ENCODE measurements at regions not wholly inside any gene's neighbourhood (a gene's known extent, or its start where the extent isn't known, plus 50 kb on each side); places are given as distances from the start of the nearest gene placed in this dataset.
A peak's percentile ranks its signal among the peaks of the same experiment; 100 is the strongest.

- Histone ChIP-seq H3K4me1 (no peaks in the 10 kb centered on the region), H3K9me3 (no peaks in the 10 kb centered on the region), H3K27me3 (no peaks in the 10 kb centered on the region), H3K36me3 (replicated peaks in 1 of 2; ENCODE audit: insufficient read depth in 1 of 2, low read depth in 2 of 2) (no peaks in the 10 kb centered on the region), H3K4me3 (no peak overlapping the region), H3K27ac (no peak overlapping the region)
- TF ChIP-seq, protein P1, sequence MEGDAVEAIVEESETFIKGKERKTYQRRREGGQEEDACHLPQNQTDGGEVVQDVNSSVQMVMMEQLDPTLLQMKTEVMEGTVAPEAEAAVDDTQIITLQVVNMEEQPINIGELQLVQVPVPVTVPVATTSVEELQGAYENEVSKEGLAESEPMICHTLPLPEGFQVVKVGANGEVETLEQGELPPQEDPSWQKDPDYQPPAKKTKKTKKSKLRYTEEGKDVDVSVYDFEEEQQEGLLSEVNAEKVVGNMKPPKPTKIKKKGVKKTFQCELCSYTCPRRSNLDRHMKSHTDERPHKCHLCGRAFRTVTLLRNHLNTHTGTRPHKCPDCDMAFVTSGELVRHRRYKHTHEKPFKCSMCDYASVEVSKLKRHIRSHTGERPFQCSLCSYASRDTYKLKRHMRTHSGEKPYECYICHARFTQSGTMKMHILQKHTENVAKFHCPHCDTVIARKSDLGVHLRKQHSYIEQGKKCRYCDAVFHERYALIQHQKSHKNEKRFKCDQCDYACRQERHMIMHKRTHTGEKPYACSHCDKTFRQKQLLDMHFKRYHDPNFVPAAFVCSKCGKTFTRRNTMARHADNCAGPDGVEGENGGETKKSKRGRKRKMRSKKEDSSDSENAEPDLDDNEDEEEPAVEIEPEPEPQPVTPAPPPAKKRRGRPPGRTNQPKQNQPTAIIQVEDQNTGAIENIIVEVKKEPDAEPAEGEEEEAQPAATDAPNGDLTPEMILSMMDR (IDR thresholded peaks at IDR 0.05): no peak
- TF ChIP-seq POLR2A (IDR thresholded peaks at IDR 0.05): no peak
- ATAC-seq: no peak
- no peak for DNase-seq
- WGBS, 2 donors: 42 to 53% methylated on average over 1 of the region's 1 CpG
- intact Hi-C loops (cut with DNase I): no loop called here
Measured at GRCh38 chr15:87631093-87631492, 625.4 kb downstream of the NTRK3 start.

DNA sequence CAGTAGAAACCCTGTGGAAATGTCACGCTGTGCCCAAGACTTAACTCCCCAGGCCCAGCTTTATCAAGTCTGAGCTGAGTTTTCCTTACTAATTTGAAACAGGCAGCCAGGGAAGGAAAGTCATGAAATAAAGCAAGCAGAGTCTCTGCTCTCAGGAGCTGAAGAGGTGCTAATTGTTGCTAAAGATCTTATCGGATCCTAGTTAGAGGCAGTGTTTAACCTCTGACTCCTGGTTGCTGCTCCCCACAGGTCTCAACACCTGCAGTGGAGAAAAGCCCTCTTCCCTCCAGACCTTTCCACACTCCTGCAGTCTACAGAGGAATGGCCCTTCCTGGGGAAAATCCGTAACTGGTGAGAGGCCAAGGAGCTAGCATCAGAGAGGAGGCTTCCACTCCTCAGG, 628.2 kb downstream of the NTRK3 start:
- intact Hi-C loops (cut with DNase I): no loop called here
- Histone ChIP-seq H3K4me3 (no peak overlapping the region), H3K9me3 (no peaks in the 10 kb centered on the region), H3K27ac (no peak overlapping the region), H3K36me3 (replicated peaks in 1 of 2; ENCODE audit: insufficient read depth in 1 of 2, low read depth in 2 of 2) (no peaks in the 10 kb centered on the region), H3K27me3 (no peaks in the 10 kb centered on the region), H3K4me1 (no peaks in the 10 kb centered on the region)
- DNase-seq (no peak), ATAC-seq (no peak)
- TF ChIP-seq, protein P1 (IDR thresholded peaks at IDR 0.05): no peak
- TF ChIP-seq POLR2A (IDR thresholded peaks at IDR 0.05): no peak
- 28 to 30% methylated on average over 3 of the region's 3 CpGs for WGBS, 2 donors

DNA sequence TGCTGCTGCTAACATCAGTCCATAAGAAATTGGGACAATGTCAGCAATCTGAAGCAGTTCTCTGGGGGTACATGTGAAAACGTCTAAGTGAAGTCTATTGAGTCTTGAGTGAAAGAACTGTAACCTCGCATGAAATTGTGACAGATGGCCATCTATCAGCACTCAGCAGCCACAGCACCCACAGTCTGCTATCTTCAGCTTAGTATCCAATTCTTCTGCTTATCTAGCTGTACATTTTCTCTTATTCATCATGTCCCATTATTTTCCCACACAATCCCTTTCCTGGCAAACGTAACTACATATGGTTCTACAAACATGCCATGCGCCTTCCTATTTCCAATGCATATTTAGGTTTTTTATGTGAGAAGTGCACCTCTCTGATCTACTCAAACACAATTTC, 629.7 kb downstream of the NTRK3 start:
- TF ChIP-seq, protein P1 (IDR thresholded peaks at IDR 0.05): no peak
- no peak for TF ChIP-seq POLR2A (IDR thresholded peaks at IDR 0.05)
- ATAC-seq (no peak), DNase-seq (no peak)
- Histone ChIP-seq H3K27ac (no peak overlapping the region), H3K4me1 (no peaks in the 10 kb centered on the region), H3K36me3 (replicated peaks in 1 of 2; ENCODE audit: insufficient read depth in 1 of 2, low read depth in 2 of 2) (no peaks in the 10 kb centered on the region), H3K4me3 (no peak overlapping the region), H3K9me3 (no peaks in the 10 kb centered on the region), H3K27me3 (no peaks in the 10 kb centered on the region)
- 49 to 56% methylated on average over 4 of the region's 4 CpGs for WGBS, 2 donors
- intact Hi-C loops (cut with DNase I): no loop called here

DNA sequence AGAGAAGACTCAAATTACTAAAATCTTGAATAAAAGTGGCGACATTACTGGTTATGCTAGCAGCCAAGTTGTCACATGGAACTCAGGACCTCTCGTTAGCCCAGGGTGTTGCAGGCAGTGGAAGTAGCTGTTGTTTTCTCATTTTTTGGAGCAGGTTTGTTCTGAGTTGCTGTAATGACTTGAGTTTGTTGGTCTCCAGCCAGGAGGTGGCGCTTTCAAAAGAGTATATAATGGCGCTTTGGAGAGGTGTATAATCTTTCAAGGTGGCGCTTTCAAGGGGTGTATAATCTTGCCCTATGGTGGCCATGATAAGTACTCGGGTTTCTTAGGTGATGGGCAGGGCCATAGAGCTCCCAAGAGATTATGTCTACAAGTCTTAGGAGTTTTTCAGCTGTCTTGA, 632.7 kb downstream of the NTRK3 start:
- WGBS, 2 donors: 38 to 40% methylated on average over 6 of the region's 6 CpGs
- intact Hi-C loops (cut with DNase I): no loop called here
- TF ChIP-seq, protein P1 (IDR thresholded peaks at IDR 0.05): no peak
- TF ChIP-seq POLR2A (IDR thresholded peaks at IDR 0.05): no peak

GRCh38 chr15:87620393-87620792, 636.1 kb downstream of the NTRK3 start:
- Histone ChIP-seq H3K4me1 (no peaks in the 10 kb centered on the region), H3K4me3 (no peak overlapping the region), H3K27me3 (no peaks in the 10 kb centered on the region), H3K9me3 (no peaks in the 10 kb centered on the region), H3K27ac (no peak overlapping the region), H3K36me3 (replicated peaks in 1 of 2; ENCODE audit: insufficient read depth in 1 of 2, low read depth in 2 of 2) (no peaks in the 10 kb centered on the region)
- no peak for TF ChIP-seq POLR2A (IDR thresholded peaks at IDR 0.05)
- TF ChIP-seq, protein P1 (IDR thresholded peaks at IDR 0.05): no peak
- ATAC-seq (no peak), DNase-seq (no peak)
- 90 to 92% methylated on average over 2 of the region's 2 CpGs for WGBS, 2 donors
- intact Hi-C loops (cut with DNase I): no loop called here

More for the DNA sequence above, 632.7 kb downstream of the NTRK3 start:
- ATAC-seq: no peak
- Histone ChIP-seq H3K4me3 (no peak overlapping the region), H3K4me1 (no peaks in the 10 kb centered on the region), H3K27me3 (no peaks in the 10 kb centered on the region), H3K9me3 (no peaks in the 10 kb centered on the region), H3K36me3 (replicated peaks in 1 of 2; ENCODE audit: insufficient read depth in 1 of 2, low read depth in 2 of 2) (no peaks in the 10 kb centered on the region), H3K27ac (no peak overlapping the region)
- peak in 1 of 4 donors; percentile 6 for DNase-seq

All from body of pancreas (tissue), 4 donors.